Right lobe of liver (tissue), 4 donors: ENCODE measurements at regions not wholly inside any gene's neighbourhood (a gene's known extent, or its start where the extent isn't known, plus 50 kb on each side); places are given as distances from the start of the nearest gene placed in this dataset.

Experiments
- CTCF ChIP-seq, 4 donors: fragments of 200-600 bp in 3 of 4; fragments of 450-650 bp in 1 of 4; IDR thresholded peaks; one replicate each; pipeline versions ENCODE4 v1.5.1 to v1.8.0; 2016 to 2022; ENCODE audit warnings: antibody characterized with exemption in 4 of 4, mild to moderate bottlenecking in 2 of 4
- POLR2A ChIP-seq: fragments of 450-650 bp; IDR thresholded peaks from one replicate; pipeline ENCODE4 v1.6.1; 2017; ENCODE audit warnings: antibody characterized with exemption, mild to moderate bottlenecking
- donor health status: DM: no; HTN: no; CAD: no.
- donor health status: DM: no; HTN: no; CAD: no.
- donor health status: DM: no; HTN: yes; CAD: no.

DNA sequence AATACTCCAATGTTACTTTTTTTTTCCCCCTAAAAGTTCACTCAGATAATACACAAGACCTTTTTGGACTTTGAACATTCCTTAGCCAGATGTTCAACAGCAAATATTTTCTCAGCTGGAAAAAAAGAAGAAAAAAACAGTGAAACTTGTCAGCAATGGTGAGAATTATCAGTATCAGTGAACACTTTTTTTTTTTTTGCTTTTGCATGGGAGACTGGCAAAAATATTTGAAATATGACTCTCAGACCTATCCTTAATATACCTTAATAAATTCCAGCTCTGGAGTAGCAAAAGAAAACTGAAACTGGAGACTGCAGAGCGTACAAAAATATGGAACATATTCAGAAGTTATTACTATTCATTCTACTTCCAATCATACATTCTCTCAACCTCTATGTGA, 92.3 kb downstream of the RFPL4B start:
- TF ChIP-seq CTCF (IDR thresholded peaks at IDR 0.05) (no peak), POLR2A (no peak)
